Retina (tissue), 1 donor: ENCODE measurements at regions not wholly inside any gene's neighbourhood (a gene's known extent, or its start where the extent isn't known, plus 50 kb on each side); places are given as distances from the start of the nearest gene placed in this dataset.

Experiments
- DNase-seq: peaks from one replicate; pipeline ENCODE4 v3.0.0-alpha.2; 2016

DNA sequence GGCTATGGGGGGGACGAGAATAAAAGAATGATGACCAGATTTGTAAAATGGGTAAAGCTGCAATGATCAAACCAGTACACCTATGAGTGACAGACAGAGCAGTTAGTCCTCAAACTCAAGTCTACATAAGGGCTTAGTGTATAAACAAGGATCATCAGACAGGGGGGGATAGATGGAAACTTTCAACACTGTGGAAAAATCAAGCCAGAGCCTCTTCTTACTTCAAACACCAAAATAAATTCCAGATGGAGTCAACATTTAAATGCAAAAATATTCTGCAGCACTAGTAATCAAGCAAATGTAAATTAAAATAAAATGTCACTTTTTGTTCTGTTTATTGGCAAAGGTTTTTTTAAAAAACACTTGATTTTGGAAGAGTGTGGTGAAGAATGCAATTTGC lies 205.9 kb upstream of the RGMA start:
- DNase-seq = no peak

DNA sequence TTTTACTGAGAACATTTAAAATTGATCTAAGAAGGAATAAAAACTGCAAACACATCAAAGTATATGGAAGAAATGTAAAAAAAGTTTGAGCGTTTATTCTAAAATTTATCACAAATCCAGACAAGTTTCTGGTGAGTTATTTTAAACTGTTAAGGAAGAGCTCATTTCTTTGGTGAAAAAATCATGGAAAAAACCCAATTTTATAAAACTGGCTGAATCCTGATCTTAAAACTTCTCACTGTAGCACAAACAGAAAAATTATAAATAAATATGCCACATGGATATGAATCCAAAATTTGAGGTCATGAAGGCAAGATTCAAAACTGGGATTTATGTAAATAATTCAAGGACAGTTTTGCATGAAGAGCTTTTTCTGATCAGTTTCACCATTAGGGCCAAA lies 205.1 kb upstream of the RGMA start:
- DNase-seq = no peak

DNA sequence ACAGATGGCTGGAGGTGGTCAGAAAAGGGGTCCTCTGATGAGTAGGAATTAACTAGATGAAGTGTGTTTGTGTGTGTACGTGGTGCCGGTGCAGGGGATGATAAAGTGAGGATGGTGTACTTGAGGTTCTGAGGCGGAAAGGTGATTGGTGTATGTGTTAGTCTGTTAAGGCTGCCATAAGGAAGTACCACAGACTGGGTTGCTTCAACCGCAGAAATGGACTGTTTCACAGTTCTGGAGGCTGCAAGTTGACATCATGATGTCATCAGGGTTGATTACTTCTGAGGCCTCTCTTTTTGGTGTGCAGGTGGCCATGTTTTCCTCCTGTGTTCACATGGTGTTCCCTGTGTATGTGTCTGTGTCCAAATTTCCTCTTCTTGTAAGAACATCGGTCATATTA lies 202.4 kb upstream of the RGMA start:
- no peak for DNase-seq

DNA sequence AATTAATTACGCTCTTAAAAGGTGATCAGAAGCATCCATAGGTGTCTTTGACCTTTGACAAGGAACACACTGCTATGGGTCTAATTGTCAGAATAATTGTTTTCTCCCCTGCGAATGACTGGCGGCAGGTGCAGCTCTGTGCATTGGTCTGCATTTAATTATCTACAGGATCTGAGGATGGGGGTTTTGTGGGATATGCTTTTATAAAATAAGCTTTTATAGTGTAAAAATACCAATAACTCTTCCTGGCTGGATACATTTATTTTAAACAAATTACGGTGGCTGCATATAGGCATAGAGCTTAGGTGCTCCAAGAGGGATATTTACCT lies 201.6 kb upstream of the RGMA start:
- no peak for DNase-seq

DNA sequence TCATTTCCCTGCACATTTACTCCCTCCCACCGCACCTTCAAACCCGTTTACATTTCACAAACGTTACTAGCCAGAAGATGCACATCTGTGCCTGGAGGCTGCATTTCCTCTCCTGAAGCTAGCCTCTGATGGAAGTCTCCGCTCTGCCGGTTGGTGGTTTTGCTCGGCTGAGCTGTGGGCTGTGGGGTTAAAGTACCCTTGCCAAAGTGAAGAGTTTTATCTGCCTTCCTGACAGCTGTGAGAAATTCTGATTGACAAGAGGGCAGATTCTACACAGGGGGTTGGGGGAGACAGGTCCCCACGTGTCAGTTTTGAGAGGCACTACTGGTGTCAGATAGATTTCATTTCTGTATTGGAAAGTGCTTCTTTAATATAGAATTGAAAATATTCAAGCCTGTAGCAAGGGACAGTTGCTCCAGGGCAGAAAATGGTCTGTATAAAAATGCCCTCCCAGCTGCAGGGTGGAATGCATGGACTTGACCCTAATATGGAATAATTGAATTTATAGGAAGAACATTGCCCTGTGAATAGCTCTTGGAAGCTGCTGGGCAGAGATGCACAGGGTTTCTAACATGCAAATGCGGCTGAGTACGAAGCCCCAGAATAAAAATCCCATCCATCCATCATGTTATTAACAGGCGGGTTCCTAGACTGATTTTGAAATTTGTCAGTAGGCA lies 201.1 kb upstream of the RGMA start:
- no peak for DNase-seq

DNA sequence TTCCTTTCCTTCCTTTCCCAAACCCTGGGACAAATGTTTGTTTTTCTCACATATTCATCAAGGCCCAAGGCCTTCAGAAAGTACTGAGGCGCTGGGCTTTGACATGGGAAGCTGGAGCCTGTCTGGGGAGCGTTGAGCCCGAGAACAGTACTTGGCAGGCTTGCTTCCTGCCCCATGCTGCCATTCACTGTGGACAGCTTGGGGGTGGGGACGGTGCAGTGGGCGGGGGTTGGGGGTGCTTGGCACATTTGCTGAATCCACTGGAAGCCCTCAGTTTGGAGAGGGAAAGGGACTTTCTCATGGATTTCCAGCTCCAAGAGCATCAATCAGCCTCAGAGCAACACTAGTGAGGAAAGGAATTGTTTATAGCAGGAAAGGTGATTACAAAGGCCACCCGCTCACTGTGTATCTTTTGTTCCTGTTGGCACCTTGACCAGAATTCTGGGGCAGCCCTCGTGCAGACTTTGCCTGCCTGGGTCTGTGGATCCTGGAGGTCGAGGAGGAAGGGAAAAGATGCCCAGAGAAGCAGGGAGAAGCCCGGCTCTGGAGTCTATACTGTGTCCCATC lies 199.8 kb upstream of the RGMA start:
- DNase-seq = no peak

DNA sequence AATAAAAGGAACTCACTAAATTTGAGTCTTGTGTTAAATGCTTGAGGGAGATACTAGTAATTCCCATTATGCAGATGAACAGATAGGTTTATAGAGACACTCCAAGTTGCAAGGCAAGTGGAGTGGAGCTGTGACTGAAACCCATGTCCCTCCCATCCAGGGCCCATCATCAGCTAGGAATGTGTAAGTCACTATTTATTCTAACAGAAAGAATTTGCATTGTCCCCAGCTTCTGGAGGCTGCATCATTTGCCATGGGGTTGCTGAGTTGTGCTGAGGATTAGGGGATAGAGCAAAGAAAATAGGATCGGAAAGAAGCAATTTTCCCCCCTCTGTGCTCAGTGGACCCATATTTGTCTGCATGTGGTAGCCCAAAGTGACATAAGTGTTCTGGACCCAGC lies 197.4 kb upstream of the RGMA start:
- no peak for DNase-seq

DNA sequence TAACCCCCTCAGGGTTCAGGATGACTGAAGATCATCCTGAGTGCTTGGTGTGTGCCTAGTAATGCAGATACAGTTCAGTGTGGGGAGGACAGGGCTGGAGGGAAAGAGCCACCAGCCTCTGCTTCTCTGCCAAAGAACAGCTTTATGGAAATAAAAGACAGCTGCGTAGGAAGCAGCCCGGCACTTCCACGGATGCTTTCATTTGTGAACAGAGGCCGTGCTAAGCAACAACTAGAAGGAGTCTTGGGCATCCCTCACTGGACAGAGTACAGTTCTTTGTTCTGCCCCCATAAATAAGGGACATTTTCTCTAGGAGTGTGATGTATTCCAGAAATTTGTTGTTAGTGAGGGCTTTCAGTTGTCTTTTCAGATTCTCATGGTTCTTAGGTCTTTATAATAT lies 194.8 kb upstream of the RGMA start:
- DNase-seq = no peak

DNA sequence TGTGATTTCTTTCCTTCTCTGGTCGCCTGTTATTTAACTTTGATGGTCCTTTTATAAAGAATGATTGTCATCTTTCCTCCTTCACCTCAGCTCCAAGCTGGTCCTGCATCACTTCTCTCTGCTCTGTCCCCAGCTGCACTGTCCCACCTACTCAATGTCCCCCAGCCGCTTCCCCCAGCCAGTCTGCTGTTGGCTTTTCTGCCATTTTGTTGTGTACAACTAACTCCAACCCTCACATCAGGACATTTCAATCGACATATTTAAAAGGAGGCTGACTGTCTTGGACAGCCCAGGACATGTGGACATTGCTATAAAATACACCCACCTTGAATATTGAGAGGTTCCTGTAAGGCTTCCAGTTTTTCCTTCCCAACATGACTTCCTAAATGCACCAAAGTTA lies 193.8 kb upstream of the RGMA start:
- no peak for DNase-seq

DNA sequence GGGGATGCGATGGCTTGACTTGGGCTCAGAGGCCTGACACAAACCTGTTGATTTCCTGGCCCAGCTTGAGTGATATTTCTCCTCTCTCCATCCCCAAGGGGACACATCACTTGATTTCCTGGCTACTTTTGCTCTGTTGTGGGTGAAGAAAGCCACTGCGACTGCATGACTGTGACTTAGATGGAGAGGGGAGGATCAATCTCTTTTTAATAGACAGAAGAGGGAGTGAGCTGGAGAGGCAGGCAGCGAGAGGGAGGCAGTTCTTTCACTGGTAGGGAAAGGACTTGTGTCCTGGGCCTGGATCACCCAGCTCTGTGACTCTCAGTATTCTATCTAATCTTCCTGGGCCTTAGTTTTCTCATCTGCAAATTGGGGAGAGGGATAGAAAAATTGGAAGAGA lies 189.8 kb upstream of the RGMA start:
- DNase-seq = no peak

DNA sequence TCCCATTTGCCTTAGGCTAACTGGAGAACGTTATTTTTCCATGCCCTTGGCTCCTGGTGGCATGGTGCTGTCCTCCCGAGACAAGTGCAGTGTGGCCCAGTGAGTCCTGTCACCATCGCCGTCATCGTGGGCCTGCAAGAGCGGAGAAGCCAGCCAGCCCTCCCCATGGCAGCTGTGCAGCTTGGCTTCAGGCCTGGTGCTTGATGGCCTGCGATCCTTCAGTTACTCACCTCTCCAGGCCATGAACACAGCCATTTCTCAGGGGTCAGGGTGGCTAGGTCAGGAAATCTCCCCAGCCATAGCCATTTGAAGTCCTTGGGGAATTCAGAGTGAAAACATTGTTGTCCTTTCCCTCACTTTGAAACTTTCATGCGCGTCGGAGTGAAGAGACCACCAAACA lies 189.0 kb upstream of the RGMA start:
- DNase-seq = no peak

DNA sequence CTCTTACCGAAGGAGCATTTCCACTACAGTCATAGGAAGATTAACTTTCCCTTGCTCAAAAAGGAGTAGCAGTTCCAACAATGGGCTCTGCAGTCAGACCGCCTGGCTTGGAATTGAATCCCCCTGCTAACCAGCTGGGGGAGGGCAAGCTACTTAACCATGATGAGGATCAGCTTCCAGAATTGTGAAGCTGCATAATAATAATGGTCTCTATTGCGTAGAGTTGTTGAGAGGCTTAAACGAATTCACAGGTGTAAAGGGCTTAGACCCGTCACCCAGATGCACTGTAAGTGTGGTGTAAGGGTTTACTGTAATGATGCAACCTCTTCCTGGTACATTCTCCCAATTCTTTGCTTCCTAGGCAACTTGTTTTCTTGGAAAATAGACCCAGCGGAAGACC lies 185.2 kb upstream of the RGMA start:
- no peak for DNase-seq

DNA sequence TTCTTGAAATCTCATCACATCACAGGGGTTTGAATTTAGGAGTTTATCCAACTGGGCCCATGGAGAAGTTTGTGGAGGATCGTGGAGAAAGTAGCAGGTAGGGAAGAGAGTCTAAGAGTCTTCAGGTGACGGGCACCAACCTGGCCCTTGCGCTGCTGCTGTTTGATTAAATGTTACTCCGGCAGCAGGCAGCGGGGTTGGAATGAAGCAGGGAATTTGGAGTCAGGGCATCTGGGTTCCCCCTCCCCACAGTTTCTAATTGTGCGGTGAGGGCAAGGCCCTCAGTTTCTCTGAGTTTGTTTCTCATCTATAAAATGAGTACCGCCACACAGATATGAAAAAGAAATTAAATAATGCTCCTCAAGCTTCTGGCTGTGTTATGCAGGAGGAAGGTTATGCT lies 182.9 kb upstream of the RGMA start:
- DNase-seq = no peak

DNA sequence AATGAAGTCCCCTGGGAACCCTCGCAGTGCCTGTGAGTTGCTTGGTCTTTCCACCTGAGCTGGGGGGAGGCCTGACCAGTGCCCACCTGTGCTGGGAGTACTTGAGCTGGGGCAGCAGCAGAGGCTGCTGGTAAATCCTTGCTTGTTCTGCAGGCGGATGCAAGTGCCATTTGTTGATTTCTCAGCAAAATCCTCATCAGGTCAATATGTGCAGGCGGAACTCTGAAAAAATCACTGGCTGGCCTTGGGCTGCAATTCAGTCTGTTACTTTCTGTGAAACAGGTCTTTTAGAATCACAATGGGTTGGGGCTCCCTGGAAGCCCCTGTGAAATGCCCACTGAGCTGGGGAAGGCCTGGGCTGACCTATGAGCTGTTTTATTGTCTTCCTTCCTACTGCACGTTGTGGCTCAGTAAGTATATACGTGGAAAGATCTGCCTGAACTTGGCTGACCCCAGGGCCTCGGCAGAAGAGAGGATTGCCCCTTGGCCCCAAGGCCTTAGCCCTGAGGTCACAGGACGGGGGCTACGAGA lies 182.0 kb upstream of the RGMA start:
- DNase-seq = no peak

DNA sequence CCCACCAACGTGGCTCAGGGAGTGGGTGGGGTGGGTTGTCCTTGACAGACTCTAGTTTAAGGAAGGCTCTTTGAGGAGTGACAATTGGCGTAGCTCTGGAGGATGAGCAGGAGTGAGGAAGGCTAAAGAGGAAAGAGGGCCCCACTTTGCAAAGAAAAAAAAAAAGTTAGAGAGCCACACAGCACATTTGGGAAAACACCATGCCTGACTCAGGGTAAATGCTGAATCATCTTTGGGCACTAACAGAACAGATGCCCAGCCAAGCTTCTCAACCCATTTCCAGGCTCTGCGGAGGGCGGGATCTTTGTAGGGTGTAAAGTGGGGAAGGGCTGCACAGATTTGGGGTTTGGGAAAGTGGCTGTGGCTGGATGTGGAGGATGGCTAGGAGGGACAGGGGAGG lies 179.1 kb upstream of the RGMA start:
- DNase-seq = no peak

DNA sequence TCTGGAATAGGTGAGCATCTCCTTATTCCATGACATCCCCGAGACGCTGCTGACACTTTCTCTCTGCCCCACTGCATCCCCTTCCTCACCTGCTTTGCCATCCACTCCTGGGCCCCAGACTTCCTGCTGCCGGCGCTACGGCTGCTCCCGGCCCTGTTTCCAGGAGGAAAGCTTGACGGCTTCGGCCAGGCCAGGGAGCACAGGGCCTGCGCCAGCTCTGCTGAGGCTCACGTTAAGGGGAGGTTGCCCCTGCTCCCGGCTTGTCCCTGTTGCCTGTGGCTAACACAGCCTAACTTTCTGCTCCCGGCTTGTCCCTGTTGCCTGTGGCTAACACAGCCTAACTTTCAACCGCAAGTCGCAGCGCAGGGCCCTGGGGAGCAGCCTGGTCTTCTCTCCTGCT lies 177.3 kb upstream of the RGMA start:
- no peak for DNase-seq

DNA sequence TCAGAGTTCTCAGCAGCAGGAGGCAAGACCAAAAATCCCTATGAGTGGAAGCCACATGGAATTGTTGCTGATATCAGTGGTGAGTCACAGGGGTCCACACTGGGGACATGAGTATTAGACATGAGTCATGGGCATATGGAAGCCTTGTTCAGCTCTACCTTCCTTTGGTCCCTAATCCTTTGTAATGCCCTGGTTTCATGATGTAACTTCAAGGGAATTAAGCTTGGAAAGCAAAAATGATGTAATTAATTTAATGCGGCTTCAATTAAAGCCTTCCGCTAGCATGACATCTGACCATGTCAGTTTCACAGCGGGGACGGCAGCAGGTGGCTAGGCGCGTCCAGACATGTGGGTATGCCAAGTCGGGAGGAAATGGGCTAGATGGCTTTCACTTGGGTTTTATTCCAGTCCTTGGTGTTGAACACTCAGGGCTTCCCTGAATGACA lies 176.1 kb upstream of the RGMA start:
- DNase-seq = no peak

DNA sequence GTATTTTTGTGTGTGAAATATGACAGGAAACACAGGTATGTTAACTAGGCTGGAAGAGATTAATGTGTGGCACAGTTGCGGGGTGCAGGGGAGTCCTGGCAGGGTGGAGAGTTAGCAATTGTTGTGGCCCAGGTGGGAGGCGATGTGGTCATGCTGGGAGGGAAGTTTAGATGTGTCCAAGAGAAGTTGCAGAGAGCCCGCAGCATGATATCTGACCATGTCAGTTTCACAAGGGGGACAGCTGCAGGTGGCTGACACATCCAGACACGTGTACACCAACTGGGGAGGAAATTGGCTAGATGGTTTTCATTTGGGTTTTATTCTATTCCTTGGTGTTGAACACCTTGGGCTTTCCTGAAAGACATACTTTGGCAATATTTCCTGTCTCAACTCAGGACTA lies 172.8 kb upstream of the RGMA start:
- DNase-seq = no peak

DNA sequence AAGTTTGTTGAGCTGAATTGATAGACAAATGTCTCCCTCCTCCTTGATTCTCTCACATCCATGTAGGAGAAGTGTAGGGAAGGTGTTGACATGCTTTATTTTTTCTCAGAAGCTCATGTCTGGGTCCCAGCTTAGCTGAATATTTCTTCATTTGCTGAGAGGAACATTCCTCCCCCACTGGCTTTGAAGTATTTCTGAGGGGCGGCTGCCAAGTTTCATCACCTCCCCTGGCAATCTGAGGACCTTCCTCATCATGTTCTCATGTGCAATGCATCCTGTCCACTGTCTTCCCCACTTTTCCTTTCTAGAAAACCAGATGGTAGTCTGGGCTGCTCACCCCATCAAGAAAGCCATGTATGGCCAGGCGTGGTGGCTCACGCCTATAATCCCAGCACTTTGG lies 168.9 kb upstream of the RGMA start:
- no peak for DNase-seq

DNA sequence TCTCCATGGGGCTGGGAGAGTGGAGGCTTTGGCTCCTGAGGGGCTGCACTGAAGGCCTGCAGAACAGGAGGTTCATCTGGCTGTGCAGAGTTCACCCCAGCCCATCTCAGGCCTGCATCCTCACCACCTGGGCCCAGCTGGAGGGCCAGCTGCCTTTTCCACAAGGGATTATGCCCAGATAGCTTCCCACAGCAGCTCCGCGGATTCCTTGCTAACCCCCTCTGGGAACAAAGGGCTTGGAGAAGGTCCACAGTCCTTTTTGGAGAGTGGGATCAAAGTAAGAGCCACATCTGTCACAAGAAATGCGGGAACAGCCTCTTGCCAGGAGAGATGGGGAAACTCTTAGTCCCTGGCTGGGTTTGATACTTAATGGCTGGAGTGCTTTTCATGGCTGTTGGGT lies 164.7 kb upstream of the RGMA start:
- DNase-seq = no peak

DNA sequence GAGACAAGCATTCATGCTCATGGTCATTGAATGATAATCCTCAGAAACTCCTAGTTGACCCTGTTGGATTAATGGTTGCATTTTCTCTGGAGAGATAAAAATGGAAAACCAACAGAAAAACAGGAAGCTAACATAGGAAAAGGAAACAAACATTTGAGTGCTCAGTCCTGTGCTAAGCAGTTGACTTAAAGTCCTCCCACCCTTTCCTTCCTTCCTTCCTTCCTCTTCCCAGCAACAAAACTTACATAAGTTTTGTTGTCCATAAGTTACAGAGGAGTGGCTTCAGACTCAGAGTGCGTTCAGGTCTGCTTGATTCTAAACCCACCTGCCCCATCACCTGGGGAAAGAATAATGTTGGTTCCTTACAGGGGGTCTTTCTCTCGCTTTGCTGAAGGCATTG lies 163.8 kb upstream of the RGMA start:
- DNase-seq = no peak

DNA sequence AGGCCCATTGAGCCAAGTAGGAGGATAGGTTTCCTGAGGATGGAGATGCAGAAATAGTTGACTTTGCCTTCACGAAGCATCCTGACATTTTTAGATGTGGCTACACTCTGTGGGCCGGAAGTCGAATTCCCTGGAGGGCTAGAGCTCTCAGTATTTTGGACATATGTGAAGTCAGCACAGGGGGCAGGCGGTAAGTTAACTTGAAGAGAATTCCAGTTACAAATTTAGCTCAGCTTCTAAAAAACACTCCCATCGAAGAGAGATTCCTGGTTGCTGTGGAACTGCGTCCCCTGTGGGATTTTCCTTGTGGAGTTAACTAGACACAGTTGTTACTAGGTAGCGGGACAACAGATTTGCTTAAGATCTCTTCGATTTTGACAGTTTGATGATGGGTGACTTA lies 161.9 kb upstream of the RGMA start:
- DNase-seq = no peak

DNA sequence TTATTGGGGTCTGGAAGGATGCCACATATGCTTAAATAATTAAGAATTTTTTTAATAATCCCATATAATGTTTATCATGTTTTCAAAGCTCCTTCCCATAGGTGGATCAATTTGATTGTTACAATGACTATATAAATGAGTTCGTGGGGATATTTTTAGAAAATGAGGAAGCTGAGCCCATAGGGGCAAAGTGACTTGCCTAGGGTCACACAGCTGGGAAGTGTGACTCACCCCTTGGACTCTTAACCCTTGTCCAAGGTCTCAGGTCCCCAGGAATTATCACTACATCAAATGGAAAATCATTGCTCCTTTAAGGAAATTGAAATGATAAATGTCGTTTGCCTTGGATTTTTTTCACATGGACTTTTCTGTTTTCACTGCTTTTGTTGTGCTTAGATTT lies 161.2 kb upstream of the RGMA start:
- DNase-seq = no peak

DNA sequence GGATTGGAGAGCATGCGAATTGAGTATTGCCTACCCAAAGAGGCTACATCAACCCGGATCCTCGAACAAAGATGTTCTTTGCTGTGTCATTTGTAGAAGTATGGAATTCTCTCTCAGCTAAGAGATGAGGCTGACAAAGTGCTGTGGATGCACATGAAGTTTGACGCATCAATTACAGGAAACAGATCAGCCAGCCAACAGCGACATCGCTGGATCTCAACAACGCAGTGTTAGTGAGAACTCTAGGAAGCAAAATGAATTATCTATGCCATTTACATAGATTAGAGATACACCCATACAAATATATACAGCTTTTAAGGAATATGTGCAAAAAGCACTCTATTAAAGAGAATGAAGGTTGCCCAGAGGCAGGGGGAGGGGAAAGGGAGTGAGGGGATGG lies 160.6 kb upstream of the RGMA start:
- DNase-seq = no peak

DNA sequence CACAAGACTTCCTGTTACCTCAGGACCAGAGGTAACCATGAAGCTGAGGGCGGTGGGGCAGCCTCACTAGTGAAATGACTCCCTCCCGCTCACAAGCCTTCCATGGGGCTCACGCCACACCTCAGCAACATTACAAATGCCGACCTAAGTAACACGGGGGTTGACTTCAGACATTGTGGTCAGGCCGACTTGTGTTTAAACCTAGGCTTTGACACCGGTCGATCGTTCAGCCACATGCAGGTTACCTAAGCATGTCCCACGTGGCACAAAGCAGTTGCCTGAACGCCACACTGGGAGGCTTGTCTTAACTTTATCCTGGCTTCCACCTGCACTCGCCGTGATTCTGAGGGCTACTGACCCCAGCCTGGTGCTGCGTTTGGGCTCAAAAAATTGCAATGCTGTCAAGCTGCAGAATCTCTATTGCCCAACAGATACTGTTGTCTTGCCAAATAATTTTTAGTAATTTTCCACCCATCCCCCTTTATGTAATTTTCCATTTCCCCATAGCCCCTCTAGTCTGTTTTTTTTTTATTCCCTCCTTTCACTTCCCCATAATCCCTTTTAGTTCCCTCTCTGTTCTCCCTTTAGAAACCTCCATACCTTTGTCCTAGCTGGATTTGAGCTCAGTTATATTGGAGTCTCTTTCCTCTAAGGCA lies 158.6 kb upstream of the RGMA start:
- no peak for DNase-seq
